ENCODE measurements at regions not wholly inside any gene's neighbourhood (a gene's known extent, or its start where the extent isn't known, plus 50 kb on each side); places are given as distances from the start of the nearest gene placed in this dataset.
"Not testable (repeated sequence)": the region's sequence is repeated elsewhere in the genome, so short reads cannot be mapped to it uniquely, and the experiment has no call there.

DNA sequence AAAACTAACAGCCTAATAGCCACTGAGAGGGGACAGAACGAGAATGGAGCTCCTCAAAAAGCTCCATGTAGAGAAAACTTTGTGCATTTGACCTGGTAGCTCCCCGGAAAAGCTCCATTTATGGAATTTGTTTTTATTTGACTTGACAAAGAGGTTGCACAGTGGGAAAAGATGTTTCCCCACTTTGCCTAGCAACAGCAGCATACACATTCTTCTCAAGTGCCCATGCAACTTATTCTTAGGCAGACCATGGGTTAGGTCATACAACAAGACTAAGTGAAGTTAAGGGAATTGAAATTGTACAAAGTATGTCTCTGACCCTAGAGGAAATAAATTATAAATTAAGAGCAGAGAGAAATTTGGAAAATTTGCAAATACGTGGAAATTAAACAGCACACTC, 949.6 kb upstream of the PRKX start:
- Mint-ChIP-seq H3K4me3 (no peak overlapping the region), H3K27ac (no peak overlapping the region), H3K27me3 (no peaks in the 10 kb centered on the region), H3K4me1 (no peaks in the 10 kb centered on the region), H3K9me3 (peaks cover 5% of the 10 kb centered on the region), H3K36me3 (ENCODE audit: low read depth) (no peaks in the 10 kb centered on the region)
- intact Hi-C loops (cut with micrococcal nuclease) = no loop called here
- no peak for DNase-seq

- peaks cover 5% of the 10 kb centered on the region for H3K9me3 Mint-ChIP-seq
- H3K27me3 Mint-ChIP-seq = no peaks in the 10 kb centered on the region
- H3K27ac Mint-ChIP-seq = no peak overlapping the region
- intact Hi-C loops (cut with micrococcal nuclease) = no loop called here
- H3K4me3 Mint-ChIP-seq = no peak overlapping the region
- H3K36me3 Mint-ChIP-seq (ENCODE audit: low read depth) = no peaks in the 10 kb centered on the region
- no peak for DNase-seq
- no peaks in the 10 kb centered on the region for H3K4me1 Mint-ChIP-seq
Observed at GRCh38 chrX:4661771-4662170, 948.3 kb upstream of the PRKX start.

DNA sequence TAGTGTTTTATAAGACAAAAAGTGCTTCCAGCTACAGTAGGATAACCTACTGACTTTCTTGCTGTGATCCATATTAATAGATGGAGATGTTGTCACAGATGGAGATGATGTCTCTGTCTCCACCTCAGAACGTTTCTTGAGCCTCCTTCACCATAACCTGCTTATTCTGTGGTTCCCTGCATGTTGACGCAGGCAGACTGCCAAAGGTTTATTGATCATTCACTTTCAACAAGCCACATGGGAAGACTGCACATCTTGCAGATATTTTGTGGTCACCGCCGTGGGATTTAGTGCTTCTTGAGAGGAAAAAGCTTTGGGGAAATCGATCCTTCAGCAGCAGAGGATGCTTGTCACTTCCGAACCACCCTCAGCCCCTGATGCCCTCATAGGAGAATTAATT, 943.0 kb upstream of the PRKX start:
- H3K27ac Mint-ChIP-seq = no peak overlapping the region
- intact Hi-C loops (cut with micrococcal nuclease) = no loop called here
- H3K36me3 Mint-ChIP-seq (ENCODE audit: low read depth) = no peaks in the 10 kb centered on the region
- DNase-seq = no peak
- no peak overlapping the region for H3K4me3 Mint-ChIP-seq
- H3K9me3 Mint-ChIP-seq = peaks cover 5% of the 10 kb centered on the region
- no peaks in the 10 kb centered on the region for H3K27me3 Mint-ChIP-seq
- no peaks in the 10 kb centered on the region for H3K4me1 Mint-ChIP-seq

- H3K9me3 Mint-ChIP-seq = peaks cover 5% of the 10 kb centered on the region
- H3K27ac Mint-ChIP-seq = no peak overlapping the region
- H3K4me1 Mint-ChIP-seq = no peaks in the 10 kb centered on the region
- H3K36me3 Mint-ChIP-seq (ENCODE audit: low read depth) = no peaks in the 10 kb centered on the region
- DNase-seq = no peak
- intact Hi-C loops (cut with micrococcal nuclease) = no loop called here
- H3K4me3 Mint-ChIP-seq = no peak overlapping the region
- no peaks in the 10 kb centered on the region for H3K27me3 Mint-ChIP-seq
Observed at GRCh38 chrX:4655743-4656142, 942.3 kb upstream of the PRKX start.

DNA sequence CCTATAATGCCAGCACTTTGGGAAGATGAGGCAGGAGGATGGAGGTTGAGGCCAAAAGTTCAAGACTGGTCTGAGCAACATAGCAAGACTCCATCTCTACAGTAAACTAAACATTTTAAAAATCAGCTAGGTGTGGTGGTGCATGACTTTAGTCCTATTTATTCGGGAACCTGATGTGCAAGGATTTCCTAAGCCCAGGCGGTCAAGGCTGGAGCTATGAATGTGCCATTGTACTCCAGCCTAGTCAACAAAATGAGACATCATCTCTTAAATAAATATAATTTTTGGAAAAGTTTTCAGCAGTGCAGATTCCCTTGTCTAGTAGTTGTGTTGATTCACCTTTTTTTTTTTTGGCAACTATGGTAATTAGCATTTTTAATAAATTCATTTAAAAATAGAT, 928.7 kb upstream of the PRKX start:
- H3K4me3 Mint-ChIP-seq = no peak overlapping the region
- intact Hi-C loops (cut with micrococcal nuclease) = no loop called here
- no peaks in the 10 kb centered on the region for H3K27me3 Mint-ChIP-seq
- no peaks in the 10 kb centered on the region for H3K36me3 Mint-ChIP-seq (ENCODE audit: low read depth)
- no peaks in the 10 kb centered on the region for H3K4me1 Mint-ChIP-seq
- no peak for DNase-seq
- H3K27ac Mint-ChIP-seq = no peak overlapping the region
- H3K9me3 Mint-ChIP-seq = no peaks in the 10 kb centered on the region

GRCh38 chrX:4638036-4638435, 924.6 kb upstream of the PRKX start:
- intact Hi-C loops (cut with micrococcal nuclease) = no loop called here
- no peak for DNase-seq
- H3K27ac Mint-ChIP-seq = no peak overlapping the region
- H3K9me3 Mint-ChIP-seq = no peaks in the 10 kb centered on the region
- H3K27me3 Mint-ChIP-seq = no peaks in the 10 kb centered on the region
- no peaks in the 10 kb centered on the region for H3K36me3 Mint-ChIP-seq (ENCODE audit: low read depth)
- H3K4me3 Mint-ChIP-seq = no peak overlapping the region
- no peaks in the 10 kb centered on the region for H3K4me1 Mint-ChIP-seq

DNA sequence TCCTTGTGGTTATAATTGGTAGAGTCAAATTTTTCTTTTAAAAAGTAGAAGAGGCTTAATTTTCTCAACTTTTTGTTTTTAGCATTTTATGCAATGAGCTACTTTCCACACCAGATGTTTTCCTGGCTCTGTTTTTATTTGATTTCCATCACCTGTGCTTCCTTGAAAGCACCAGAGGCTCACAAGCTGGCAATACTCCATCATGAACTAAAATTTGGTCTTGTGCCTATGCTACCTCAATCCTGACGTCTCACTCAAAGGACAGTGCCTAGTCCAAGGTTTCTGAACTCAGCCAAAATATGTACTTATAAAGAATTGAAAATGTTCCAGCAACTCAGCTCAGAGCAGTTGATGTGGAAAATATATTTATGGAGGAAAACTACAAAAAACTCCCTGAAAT, 914.0 kb upstream of the PRKX start:
- Mint-ChIP-seq H3K4me1 (no peaks in the 10 kb centered on the region), H3K4me3 (no peak overlapping the region), H3K27ac (no peak overlapping the region), H3K9me3 (no peaks in the 10 kb centered on the region), H3K27me3 (no peaks in the 10 kb centered on the region), H3K36me3 (ENCODE audit: low read depth) (no peaks in the 10 kb centered on the region)
- intact Hi-C loops (cut with micrococcal nuclease) = no loop called here
- DNase-seq = no peak

GRCh38 chrX:4622486-4623167, 909.2 kb upstream of the PRKX start:
- no peak overlapping the region for H3K27ac Mint-ChIP-seq
- DNase-seq = no peak
- no peak overlapping the region for H3K4me3 Mint-ChIP-seq
- no peaks in the 10 kb centered on the region for H3K36me3 Mint-ChIP-seq (ENCODE audit: low read depth)
- no peaks in the 10 kb centered on the region for H3K27me3 Mint-ChIP-seq
- no peaks in the 10 kb centered on the region for H3K4me1 Mint-ChIP-seq
- H3K9me3 Mint-ChIP-seq = no peaks in the 10 kb centered on the region
- intact Hi-C loops (cut with micrococcal nuclease) = no loop called here

DNA sequence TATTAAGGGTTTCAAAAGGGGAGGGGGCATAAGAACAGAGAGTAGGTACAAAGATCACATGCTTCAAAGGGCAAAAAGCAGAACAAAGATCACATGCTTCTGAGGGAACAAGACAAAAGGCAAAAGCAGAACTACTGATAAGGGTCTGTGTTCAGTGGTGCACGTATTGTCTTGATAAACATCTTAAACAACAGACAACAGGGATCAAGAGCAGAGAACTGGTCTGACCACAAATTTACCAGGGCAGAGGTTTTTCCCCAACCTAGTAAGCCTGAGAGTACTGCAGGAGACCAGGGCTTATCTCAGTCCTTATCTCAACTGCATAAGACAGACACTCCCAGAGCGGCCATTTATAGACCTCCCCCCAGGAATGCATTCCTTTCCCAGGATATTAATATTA, 900.2 kb upstream of the PRKX start:
- H3K27ac Mint-ChIP-seq; H3K9me3 Mint-ChIP-seq; H3K4me3 Mint-ChIP-seq; H3K36me3 Mint-ChIP-seq (ENCODE audit: low read depth); DNase-seq; intact Hi-C loops (cut with micrococcal nuclease); H3K4me1 Mint-ChIP-seq; H3K27me3 Mint-ChIP-seq: not testable (repeated sequence)

DNA sequence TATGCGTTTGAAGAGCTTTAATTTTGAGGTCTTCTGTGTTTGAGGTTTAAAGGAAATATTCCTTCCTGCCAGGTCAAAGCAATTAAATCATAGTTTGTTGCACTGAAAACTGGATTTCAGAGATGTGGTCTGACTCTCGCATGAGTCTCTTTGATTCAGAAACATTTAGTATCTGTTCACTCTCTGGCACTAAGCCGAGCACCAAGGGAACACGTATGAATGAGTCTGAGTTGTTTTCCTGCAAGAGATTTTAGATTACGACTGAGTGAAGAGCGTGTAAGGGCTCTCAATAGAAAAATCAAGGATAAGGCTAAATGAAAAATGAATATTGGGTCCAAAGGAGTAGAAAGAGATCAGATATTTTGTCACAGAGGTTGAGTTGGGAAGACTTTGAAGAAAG, 875.4 kb upstream of the PRKX start:
- Mint-ChIP-seq H3K27ac (no peak overlapping the region), H3K27me3 (no peaks in the 10 kb centered on the region), H3K9me3 (peaks cover 3% of the 10 kb centered on the region), H3K4me1 (no peaks in the 10 kb centered on the region), H3K4me3 (no peak overlapping the region), H3K36me3 (ENCODE audit: low read depth) (no peaks in the 10 kb centered on the region)
- no peak for DNase-seq
- intact Hi-C loops (cut with micrococcal nuclease) = no loop called here

- H3K4me1 Mint-ChIP-seq = no peaks in the 10 kb centered on the region
- H3K27ac Mint-ChIP-seq = no peak overlapping the region
- H3K27me3 Mint-ChIP-seq = no peaks in the 10 kb centered on the region
- H3K4me3 Mint-ChIP-seq = no peak overlapping the region
- intact Hi-C loops (cut with micrococcal nuclease) = no loop called here
- no peaks in the 10 kb centered on the region for H3K36me3 Mint-ChIP-seq (ENCODE audit: low read depth)
- DNase-seq = no peak
- peaks cover 3% of the 10 kb centered on the region for H3K9me3 Mint-ChIP-seq
Observed at GRCh38 chrX:4588466-4588865, 875.0 kb upstream of the PRKX start.

- H3K4me3 Mint-ChIP-seq = no peak overlapping the region
- H3K4me1 Mint-ChIP-seq = no peaks in the 10 kb centered on the region
- DNase-seq = no peak
- peaks cover 3% of the 10 kb centered on the region for H3K9me3 Mint-ChIP-seq
- no peaks in the 10 kb centered on the region for H3K27me3 Mint-ChIP-seq
- intact Hi-C loops (cut with micrococcal nuclease) = no loop called here
- H3K36me3 Mint-ChIP-seq (ENCODE audit: low read depth) = no peaks in the 10 kb centered on the region
- no peak overlapping the region for H3K27ac Mint-ChIP-seq
Observed at GRCh38 chrX:4588056-4588455, 874.6 kb upstream of the PRKX start.

DNA sequence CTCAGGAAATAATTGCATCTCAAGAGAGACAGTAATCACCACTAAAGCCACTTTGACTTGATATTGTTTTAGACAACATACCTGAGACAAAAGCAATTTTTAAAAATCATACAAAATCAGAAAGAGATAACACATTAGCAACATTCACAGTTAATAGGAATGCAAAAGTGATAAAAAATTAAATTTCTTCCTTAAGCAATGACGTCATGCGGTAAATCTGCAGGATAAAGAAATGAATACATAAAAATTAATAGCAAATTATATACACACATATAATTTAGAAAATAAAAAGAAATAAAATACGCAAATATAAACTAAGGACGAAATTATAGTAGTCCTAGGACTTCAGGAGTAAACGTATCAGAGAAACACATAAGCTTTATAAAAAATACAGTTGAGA, 866.5 kb upstream of the PRKX start:
- no peaks in the 10 kb centered on the region for H3K9me3 Mint-ChIP-seq
- H3K4me1 Mint-ChIP-seq = no peaks in the 10 kb centered on the region
- no peaks in the 10 kb centered on the region for H3K36me3 Mint-ChIP-seq (ENCODE audit: low read depth)
- DNase-seq = no peak
- no peak overlapping the region for H3K27ac Mint-ChIP-seq
- intact Hi-C loops (cut with micrococcal nuclease) = no loop called here
- no peaks in the 10 kb centered on the region for H3K27me3 Mint-ChIP-seq
- no peak overlapping the region for H3K4me3 Mint-ChIP-seq

DNA sequence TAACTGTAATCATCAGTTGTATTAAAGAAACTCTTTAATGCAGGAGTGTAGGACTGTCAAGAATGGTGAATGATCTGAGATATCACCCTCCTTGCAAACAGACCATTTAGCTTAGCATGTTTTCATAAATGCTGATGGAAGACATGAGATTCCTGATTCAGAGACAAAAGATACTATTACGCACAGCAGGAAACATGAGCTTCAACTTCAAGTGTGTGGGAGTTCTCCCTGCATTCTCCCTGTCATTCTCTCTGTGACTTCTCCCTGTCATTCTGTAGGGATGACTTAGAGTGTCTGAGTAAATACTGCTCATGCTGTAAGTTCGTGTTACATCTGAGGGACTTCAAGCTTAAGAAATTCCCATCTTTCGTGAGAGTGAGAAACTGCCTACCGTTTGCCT, 866.0 kb upstream of the PRKX start:
- Mint-ChIP-seq H3K4me3 (no peak overlapping the region), H3K36me3 (ENCODE audit: low read depth) (no peaks in the 10 kb centered on the region), H3K27me3 (no peaks in the 10 kb centered on the region), H3K4me1 (no peaks in the 10 kb centered on the region), H3K27ac (no peak overlapping the region), H3K9me3 (no peaks in the 10 kb centered on the region)
- intact Hi-C loops (cut with micrococcal nuclease) = no loop called here
- DNase-seq = no peak

- no peaks in the 10 kb centered on the region for H3K27me3 Mint-ChIP-seq
- no peak overlapping the region for H3K4me3 Mint-ChIP-seq
- H3K36me3 Mint-ChIP-seq (ENCODE audit: low read depth) = no peaks in the 10 kb centered on the region
- intact Hi-C loops (cut with micrococcal nuclease) = no loop called here
- no peaks in the 10 kb centered on the region for H3K9me3 Mint-ChIP-seq
- no peak for DNase-seq
- H3K27ac Mint-ChIP-seq = no peak overlapping the region
- no peaks in the 10 kb centered on the region for H3K4me1 Mint-ChIP-seq
Observed at GRCh38 chrX:4572691-4573090, 859.2 kb upstream of the PRKX start.
